ENCODE measurements at regions not wholly inside any gene's neighbourhood (a gene's known extent, or its start where the extent isn't known, plus 50 kb on each side); places are given as distances from the start of the nearest gene placed in this dataset.

GRCh38 chr21:28442624-28443023 is 550.1 kb downstream of the LTN1 start:
- no peak for TF ChIP-seq MAX (IDR thresholded peaks at IDR 0.05; ENCODE audit: low read depth, low read length)
- no peak for TF ChIP-seq CTCF (IDR thresholded peaks at IDR 0.05; ENCODE audit: low read depth, low read length)
- no peak for TF ChIP-seq MYC (IDR thresholded peaks at IDR 0.05; ENCODE audit: low read depth, low read length)
- no peak for TF ChIP-seq POLR2A (IDR thresholded peaks at IDR 0.05; ENCODE audit: extremely low read depth, insufficient read length)

All from NB4 (cell line).